GM18867 (cell line): ENCODE measurements at regions not wholly inside any gene's neighbourhood (a gene's known extent, or its start where the extent isn't known, plus 50 kb on each side); places are given as distances from the start of the nearest gene placed in this dataset.
"Not testable (repeated sequence)": the region's sequence is repeated elsewhere in the genome, so short reads cannot be mapped to it uniquely, and the experiment has no call there.

ENCODE experiments used
- ATAC-seq: cut with Tn5 transposase; IDR thresholded peaks from one replicate; pipeline ENCODE4 v1.9.1; 2021; ENCODE audit warnings: mild to moderate bottlenecking, moderate library complexity; ENCODE audit not compliant: unreplicated experiment

DNA sequence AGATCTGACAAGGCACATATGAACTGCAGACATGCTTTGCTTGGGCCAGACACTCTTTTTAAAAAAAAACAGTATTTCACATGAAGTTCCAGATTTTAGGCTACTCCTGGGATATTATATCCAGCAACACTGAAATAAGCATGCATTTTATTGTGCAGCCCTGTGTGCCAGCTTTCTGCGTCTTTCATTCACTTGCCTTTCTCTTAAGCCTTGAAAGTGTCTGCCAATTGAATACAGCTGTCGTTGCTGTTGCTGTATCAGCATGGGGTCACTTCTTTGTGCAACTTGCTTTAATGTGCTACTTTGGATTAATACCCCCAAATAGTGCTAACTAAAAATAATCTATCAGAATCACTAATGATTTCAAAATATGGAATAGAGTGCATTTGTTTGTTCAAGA, 657.8 kb downstream of the SLITRK6 start:
- ATAC-seq, result no peak

DNA sequence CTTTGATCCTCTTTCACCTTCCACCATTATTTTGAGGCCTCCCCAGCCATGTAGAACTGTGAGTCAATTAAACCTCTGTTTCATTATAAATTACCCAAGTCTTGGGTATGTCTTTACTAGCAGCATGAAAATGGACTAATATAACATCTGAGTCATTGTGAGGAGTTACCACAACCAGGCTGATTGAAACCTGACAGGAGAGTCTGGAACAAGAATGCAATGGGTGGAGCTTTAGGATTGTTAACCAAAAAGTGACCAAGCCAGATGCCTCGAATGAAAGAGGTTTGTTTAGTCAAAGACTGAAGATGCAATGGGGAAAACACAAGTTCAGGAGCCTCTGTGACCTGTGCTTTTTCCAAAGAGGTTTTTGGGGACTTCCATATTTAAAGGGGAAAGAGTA, 659.0 kb downstream of the SLITRK6 start:
- ATAC-seq, result no peak

DNA sequence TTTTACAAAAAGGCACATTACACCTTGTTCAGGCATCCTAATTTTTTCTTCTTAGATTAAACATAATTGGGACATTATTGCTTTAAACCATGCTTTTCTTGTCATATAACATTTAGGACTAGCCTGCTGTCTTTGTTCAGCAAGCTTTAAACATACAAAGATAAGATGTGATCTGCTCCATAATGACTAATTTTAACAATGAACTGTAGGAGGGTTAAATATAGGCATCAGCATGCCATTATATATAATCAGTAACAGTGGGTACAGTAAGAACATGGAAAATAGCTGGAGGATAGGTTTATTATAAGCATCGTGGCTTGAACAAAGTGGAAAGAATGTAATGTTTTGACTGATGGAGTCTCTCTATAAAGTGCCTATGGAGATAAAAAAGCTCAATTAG, 661.7 kb downstream of the SLITRK6 start:
- no peak for ATAC-seq

DNA sequence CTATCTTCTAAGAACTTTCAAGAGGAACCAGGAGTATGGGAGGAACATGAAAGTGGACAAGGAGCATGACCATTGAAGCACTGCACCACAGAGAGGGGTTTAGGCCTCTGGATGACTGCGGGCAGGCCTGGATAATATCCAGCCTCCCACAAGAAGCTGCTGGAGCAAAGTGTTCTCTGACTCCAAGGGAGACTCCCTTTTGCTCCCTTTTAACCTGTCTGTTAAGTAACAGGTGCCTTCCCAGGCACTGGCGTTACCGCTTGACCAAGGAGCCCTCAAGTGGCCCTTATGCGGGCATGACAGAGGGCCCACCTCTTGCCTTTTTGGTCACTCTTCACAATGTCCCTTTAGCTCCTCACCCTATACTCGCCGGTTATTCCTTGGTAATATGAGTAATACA, 666.2 kb downstream of the SLITRK6 start:
- ATAC-seq, result no peak

DNA sequence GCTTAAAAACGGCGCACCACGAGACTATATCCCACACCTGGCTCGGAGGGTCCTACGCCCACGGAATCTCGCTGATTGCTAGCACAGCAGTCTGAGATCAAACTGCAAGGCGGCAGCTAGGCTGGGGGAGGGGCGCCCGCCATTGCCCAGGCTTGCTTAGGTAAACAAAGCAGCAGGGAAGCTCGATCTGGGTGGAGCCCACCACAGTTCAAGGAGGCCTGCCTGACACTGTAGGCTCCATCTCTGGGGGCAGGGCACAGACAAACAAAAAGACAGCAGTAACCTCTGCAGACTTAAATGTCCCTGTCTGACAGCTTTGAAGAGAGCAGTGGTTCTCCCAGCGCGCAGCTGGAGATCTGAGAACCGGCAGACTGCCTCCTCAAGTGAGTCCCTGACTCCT, 675.7 kb downstream of the SLITRK6 start:
- ATAC-seq, result not testable (repeated sequence)

DNA sequence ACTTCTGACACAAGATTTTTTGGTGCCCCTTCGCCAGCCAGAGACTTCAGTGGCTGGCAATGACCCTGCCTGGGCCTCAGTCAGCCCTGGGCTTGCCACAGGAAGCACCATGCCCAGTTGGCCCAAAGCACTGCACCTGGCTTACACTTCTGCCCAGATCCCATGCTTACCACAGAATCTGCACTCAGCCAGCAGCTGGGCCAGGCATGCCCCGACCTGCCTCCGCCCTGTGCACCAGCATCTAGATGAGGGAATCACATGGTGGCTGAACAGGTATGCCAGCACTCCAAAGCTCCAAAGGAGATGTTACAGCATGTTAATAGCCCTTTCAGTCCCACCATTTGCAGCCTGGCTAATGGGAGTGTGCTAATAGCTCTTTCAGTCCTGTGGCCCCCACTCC, 690.9 kb downstream of the SLITRK6 start:
- no peak for ATAC-seq

DNA sequence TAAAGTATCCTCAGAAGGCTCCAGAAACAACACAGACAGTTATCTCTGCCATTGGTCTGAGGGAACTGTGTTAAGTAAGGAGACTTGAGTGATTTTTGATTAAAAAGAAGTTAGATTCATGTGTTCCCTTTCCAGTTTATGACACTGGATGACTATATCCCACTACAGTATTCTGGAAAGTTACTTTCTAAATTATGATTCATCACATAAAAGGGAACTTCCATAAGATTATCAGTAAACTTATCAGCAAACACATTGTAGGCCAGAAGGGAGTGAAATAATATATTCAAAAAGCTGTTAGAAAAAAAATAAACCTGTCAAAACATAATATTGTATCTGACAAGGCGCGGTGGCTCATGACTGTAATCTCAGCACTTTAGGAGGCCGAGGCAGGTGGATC, 700.0 kb downstream of the SLITRK6 start:
- ATAC-seq, result no peak

DNA sequence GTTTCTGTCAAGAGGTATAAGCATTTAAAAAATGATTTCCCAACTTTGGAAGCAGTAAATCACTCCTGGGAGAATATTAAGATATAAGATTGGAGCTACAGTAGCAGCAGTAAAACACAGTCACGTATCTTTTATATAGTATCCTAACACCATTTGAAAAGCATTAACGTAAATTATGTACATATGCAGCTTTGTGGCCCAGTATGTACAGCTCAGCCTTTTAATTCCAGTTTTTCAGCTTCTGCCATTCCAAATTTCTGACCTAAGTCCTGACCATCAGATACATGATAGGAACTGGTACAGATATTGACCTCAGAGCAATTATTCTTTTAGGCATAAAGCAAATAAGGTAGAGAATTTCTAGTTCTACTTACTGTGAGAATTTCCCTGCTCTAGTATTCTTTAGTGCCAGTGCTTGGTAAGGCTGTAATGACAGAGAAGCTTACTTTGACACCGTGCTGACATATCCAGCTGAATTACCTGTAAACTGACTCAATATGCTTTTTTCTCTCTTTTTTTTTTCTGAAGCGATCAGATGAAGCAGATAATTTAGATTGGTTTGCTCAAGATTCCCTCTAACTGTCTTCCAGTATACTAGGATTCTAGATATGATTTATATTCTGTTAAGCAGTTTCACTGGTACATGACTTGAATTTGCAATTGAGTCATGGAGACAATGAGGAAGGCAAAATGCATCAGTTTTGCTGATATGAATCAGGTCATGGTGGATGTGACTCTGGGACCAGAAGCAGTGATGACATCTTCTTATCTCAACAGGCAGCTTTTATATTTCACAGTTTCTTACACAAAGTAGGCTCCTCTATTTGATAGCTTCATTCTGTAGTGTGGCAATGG, 703.6 kb downstream of the SLITRK6 start:
- ATAC-seq, result no peak

DNA sequence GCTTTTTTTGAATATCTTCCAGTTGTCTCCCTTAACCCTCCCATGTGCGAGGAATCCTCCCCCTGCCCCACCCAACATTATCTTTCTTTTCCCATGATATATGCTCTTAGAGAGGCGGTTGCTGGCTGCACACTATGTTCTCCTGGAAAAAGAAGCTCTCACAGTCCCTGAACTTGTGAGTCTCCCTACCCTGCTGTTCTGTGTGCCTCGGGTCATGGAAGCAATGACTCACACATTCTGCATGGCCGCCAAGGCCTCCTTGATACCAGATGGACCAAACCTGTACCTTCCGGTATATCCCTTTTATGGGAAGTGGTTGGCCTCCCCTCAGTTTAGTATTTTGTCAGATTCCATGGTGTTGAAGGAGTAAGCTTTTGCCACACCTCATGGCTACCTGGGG, 705.4 kb downstream of the SLITRK6 start:
- ATAC-seq, result no peak

DNA sequence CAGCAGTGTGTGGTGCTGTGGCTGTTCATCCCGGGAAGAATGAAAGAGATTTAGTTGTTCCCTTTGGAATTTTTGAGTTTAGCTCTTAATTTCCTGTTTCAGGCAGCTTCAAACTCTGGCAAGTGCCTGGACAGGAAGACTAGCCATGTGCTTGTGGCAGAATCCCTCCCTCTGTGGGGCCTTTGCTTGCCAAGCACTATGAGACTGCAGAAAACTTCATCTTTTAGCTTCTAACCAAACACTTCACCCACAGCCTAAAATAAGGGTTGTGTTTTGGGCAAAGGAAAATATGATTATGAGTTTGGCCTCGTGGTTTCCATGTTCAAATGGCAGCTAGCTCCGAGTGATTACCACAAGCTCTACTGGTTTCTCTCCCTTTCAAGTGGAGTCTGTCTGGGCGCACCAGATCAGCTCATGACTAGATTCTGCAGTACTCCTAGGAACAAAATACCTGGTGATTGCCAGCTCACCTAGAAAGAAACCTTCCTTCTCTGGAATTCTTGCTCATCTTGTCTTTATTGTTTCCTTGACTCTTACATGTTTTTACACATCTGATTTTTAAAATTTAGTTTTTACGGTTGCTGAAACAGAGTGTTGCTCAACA, 707.5 kb downstream of the SLITRK6 start:
- ATAC-seq, result no peak

DNA sequence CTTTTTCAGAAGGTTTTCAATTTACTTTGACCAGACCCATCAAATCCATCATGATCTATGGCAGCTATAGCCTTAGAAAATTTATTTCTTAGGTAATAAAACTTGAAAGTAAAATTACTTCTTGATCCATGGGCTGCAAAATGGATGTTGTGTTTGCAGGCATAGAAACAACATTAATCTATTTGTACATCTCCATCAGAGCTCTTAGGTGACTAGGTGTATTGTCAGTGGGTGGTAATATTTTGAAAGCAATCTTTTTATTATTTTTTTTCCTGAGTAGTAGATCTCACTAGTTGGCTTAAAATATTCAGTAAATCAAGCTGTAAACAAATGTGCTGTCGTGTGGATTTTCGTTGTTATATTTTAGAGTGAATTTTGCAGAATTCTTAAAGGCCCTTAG, 710.0 kb downstream of the SLITRK6 start:
- no peak for ATAC-seq

DNA sequence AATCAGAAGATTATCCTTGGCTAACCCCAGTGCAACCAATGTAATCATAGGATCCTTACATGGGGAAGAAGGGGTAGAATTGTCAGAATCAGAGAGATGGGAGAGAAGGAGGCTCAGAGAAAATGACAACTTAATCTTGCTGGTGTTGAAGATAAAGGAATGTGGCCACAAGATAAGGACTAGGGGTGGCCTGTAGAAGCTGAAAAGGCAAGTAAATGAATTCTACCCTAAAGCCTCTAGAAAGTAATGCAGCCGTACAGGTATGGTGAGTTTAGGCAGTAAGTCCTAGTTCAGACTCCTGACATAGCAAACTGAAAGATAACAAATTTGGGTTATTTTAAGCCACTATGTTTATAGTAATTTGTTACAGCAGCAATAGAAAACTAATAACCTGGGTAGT, 718.5 kb downstream of the SLITRK6 start:
- ATAC-seq, result no peak

DNA sequence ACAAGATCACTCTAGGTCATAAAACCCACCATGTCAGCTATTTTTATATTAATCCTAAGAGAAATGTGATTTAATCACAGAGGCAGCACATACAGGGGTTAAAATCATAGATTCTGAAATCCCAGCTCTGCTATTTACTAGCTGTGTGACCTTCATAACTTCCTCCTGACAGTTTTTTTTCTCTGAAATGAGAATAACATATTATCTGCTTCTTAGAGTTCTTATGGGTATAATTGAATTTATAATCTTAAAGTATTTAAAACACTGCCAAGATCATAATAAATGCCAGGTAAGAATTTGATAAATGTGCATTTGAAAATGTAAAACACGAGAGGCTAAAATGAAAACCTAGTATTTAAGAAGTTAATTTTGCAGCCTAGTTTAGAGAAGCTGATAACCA, 722.9 kb downstream of the SLITRK6 start:
- ATAC-seq, result no peak

DNA sequence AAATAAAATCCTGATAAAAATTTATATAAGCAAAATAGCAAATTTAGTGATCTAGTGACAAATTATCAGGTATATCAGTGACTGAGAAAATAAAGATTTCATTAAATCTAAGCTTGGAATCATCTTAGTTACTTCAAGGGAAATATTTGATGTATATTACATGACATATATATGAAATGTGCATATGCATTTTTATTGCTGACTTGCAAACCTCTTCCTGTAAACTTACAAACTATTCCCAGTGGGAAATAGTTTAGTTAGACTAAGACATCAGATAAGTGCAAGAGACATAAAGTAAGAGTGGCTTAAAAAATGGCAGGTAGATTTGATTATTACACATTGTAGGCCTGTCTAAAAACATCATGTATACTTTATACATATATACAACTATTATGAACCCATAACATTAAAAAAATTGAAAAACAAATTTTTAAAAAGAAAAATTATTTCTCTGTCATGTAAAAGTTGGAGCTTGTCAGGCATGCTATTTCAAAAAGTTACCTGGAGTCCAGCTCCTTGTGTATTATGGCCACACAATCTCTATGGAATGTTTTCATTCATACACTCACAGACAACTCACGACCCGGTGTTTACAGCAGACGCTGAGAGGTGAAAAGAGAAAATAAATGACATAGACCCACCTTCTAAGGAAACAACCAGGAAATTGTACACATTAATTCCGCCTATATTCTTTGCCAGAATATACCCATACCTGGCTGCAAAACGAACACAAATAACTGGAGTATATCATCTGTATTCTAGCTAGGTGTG, 724.5 kb downstream of the SLITRK6 start:
- ATAC-seq, result no peak

DNA sequence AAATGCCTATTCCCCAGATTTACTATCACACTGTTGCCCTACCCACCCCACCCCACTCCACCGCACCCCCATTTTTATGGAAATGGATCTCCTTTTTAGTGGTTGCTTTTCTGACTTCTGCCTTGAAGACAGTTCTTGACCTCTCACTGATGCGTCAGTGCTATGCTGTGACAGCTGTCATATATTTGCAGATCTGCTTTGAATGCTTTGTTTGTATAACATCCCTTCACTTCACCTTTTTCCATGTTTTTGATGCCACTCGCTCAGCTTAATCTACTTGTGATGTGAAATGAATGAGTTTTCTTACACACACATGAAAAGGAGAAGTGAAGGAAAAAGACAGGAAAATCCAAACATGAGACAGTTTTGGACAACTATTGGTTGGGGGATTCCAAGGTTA, 731.0 kb downstream of the SLITRK6 start:
- no peak for ATAC-seq

DNA sequence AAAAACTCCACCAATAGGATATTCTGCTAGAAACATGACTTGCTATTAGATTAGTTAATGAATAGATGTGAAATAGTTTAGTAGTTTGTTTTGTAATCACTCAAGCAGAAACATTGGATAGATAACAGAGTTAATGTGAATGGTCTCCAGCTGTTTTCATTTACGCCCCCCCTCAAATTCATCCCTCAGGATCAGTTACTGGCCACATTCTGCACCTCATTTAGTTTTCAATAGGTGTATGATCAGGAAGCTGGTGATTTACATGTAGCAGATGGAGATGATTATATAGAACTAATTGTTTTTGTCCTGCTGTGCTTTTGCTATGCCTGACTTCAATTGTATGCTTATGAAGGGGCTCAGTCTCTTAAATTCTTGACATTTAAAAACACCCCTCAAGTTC, 759.0 kb downstream of the SLITRK6 start:
- ATAC-seq, result no peak

DNA sequence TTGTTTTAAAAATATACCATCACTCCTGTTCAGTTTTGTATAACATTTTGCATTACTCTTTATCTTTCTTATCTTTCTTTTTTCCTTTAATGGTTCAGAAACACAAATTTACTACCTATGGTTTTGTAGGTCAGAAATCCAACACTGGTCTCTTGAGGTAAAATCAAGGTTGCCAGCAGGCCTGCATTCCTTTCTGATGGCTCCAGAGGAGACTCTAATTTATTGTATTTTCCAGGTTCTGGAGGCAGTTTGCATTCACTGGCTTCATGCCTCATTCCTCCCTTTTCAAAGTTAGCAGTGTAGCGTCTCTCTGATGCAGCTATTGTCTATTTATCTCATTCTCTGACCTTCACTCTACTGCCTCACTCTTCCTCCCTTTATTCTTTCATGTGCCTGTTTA, 767.4 kb downstream of the SLITRK6 start:
- ATAC-seq, result no peak

DNA sequence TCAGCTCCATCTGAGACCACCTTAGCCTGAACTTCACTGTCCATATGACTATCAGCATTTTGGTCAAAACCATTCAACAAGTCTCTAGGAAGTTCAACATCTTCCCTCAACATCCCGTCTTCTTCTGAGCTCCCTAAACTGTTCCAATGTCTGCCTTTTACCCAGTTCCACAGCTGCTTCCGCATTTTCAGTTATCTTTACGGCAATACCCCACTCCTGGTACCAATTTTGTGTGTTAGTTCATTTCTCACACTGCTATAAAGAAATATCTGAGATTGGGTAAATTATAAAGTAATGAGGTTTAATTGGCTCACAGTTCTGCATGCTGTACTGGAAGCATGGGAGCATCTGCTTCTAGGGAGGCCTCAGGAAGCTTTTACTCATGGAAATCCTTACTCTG, 771.2 kb downstream of the SLITRK6 start:
- ATAC-seq, result no peak

DNA sequence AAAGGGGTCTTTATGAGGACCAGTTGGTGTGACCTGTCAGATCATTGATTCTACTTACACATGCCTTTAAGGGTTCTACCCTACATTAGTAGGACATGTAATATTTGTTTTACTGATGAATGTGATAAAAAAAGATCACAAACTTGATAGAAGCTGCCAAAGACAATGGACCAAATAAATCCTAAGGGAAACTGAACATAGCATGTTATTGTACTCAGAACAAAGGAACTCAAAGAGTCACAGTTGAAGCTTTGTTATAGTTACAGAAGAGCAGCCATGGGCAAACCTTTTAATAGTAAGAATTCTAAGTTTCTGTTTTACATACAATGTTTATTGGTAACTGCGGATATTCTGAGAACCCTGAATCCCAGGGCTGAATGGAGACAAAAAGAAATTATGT, 780.1 kb downstream of the SLITRK6 start:
- ATAC-seq, result no peak

DNA sequence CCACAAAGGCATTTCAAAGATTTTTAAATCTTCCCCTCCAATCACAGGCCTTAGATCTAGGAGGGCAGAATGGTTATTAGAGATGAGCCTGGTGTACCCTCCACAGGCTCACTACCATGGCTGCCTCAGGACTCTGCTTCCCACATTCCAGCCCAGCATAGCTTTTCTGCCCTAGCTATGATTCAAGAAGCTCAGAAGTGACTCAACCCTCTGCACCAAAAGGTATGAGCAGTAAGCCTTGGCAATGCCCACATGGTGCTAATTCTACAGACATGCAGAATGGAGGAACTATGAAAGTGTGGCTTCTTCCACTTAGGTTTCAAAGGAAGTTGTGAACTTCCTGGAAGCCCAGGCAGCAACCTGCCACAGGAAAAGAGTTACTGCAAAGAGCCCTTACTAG, 786.2 kb downstream of the SLITRK6 start:
- ATAC-seq, result no peak

DNA sequence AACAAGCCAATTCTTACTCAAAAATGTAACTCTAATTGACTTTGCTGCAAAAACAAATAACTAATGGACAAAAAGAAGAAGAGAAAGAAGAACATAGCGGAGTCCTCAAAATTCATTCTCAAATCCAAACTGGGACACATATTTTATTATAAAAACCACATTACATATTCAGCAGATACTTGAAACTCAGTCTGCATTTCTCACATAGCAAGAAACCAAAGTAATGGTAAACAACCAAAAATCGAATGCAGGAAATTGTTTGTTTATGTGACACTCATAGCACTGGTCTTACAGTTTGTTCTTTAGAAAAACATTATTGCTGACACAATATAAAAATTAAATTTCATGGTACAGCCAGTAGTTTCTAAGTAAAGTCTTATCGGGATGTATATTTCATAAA, 789.8 kb downstream of the SLITRK6 start:
- ATAC-seq, result no peak

DNA sequence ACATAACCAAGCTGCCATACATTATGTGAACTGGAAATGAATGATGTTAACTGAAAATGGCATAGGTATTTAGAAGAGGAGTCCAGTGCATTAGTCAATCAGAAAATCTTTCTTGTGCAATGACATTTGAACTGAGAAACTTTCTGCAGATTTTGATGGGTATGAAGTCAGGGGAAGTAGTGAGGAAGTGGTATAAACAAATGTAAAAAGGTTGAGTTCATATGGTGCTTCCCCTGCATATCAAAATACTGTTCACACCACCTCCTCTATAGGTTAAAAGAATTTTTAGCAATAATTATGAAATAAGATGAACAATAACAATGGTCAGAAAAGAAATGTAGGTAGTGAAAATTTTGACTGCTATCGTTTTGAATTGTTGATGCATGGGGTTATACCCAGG, 800.0 kb downstream of the SLITRK6 start:
- no peak for ATAC-seq
